ENCODE measurements at regions not wholly inside any gene's neighbourhood (a gene's known extent, or its start where the extent isn't known, plus 50 kb on each side); places are given as distances from the start of the nearest gene placed in this dataset.
"Not testable (repeated sequence)": the region's sequence is repeated elsewhere in the genome, so short reads cannot be mapped to it uniquely, and the experiment has no call there.

DNA sequence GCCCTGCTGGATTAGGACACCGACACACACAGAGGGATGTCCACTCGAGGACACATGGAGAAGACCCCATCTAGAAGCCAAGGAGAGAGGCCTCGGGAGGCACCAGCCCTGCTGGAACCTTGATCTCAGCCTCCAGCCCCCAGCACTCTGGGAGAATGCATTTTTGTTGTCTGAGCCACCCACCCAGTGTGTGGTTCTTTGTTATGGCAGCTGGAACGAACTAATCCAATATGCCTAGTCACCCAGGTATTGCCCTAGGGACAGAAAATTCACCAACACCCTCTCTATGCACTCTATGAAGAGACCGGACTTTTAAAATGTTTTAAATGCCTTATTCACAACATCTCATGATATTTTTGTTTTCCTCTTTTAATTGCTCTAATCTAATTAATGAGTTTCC lies 117.4 kb downstream of the CRYAA start:
- DNase-seq, result no peak

DNA sequence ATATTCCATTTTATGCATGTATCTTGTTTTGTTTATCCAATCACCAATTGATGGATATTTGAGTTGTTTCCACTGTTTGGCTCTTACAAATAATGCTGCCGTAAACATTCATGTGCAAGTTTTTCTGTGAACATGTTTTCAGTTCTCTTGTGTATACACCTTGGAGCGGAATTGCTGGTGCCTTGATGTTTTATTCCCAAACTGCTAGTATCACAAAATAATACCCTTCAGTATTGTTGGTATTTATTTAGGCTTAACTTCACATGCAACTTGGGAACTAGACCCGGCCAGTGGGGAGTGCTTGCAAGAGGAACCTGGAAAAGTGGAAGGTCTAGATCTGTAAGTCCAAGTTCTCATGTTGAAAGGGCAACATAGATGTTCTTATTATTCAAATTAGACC lies 115.9 kb downstream of the CRYAA start:
- DNase-seq, result no peak

DNA sequence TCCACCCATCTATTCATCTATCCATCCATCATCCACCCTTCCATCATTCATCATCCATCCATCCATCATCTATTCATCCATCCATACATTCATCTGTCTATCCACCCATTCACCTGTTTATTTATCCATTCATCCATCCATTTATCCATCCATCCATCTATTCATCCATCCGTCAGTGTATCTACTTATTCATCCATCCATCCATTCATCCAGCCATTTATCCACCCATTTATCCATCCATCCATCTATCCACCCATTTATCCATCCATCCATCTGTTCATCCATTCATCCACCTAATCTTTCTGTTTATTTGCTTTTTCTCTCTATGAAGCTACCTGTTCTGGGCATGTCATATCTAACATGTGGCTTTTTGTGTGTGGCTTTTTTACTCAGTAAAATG lies 115.4 kb downstream of the CRYAA start:
- DNase-seq, result no peak

DNA sequence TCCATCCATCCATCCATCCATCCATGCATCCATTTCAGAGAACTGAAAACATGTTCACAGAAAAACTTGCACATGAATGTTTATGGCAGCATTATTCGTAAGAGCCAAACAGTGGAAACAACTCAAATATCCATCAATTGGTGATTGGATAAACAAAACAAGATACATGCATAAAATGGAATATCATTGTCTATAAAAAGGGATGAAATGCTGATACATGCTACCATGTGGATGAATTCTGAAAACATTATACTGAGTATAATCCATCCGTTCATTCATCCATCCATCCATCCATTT lies 115.1 kb downstream of the CRYAA start:
- not testable (repeated sequence) for DNase-seq

DNA sequence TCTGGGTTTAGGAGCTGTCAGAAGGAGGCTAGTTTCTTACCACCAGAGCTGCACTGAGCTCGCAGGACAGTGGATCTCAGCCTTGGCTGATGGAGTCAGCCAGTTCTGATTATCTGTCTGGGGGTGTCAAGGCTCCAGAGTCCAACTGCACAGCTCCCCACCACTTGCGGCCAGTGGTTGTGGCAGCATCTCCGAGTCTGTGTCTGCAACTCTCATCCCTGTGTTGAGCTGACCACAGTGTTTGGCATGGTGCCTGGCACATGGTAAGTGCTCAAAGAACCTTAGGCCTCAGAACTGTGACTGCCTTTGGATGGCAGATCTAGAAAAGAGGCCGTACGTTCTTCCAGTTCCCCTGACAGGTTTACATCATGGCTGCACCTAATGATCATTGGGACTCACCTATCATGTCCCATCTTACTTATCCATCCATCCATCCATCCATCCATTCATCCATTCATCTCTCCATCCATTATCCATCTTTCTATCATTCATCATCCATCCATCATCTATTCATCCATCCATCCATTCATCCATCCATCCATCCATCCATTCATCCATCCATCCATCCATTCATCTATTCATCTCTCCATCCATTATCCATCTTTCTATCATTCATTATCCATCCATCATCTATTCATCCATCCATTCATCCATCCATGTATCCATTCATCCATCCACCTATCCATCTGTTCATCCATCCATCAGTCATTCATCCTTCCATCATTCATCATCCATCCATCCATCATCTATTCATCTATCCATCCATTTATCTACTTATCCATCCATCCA lies 114.5 kb downstream of the CRYAA start:
- DNase-seq, result no peak

DNA sequence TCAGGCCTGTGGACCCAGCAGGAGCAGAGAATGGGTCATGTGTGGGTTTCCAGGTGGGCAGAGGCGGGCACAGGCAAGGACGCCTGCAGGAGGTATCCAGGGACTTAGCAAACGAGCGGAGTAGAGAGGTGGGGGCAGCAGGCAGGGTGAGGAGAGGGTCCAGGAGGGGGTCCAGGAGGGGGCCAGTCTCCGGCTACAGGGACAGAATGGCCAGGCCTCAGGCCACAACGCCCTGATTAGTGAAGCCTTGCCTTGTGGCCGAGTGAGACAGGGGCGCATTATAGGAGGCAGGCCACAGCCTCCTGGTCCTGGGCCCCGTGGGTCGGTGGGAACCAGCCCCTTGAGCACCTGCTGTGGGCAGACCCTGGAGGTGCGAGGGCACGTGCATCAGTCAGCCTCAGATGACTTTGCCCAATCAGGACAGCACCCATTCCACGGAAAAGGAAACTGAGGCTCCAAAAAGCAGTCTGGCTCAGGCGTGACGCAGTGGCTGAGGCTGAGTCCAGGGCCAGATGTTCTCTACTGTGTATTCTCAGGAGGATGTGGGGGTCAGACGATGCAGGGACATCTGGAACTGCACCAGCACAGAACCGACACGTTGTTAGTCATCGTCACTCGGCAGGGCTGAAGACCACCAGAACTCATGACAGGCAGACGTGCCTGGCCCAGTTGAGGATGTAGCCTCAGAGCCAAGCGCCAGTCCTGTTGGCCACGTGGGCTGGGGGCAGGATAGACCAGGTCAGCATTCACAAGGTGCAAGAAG lies 113.7 kb downstream of the CRYAA start:
- no peak for DNase-seq

DNA sequence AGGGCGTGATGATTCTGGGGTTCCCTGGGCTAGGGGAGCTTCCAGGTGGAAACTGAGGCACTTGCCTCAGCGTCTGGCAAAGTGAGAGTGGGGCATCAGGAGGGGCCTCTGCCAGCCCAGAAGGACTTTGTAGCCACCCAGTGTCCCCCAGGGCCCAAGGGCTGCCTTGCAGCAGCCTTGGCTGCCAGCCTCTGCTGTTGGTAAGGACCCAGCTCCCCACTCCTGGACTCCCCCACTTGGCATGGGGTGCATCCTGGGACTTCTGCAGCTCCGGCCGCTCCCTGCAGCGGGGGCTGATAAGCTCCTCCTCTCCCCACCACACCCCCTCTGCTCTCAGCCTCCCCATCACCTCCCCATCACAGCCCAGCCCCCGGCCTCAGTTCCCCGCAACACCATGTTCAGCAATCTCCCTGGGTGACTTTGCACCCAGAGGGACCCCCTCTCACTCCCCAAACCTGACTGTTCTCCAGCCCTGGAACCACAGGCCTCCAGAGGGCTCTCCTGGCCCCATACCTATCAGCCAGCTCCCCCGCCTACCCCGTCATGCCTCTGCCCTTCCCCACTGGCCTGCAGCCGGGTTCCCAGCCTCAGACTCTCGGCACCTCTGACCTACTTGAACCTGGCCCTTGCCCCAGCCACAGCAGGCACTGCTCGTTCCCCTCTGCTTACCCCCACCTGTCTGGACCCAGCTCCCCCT lies 113.0 kb downstream of the CRYAA start:
- DNase-seq, result no peak

DNA sequence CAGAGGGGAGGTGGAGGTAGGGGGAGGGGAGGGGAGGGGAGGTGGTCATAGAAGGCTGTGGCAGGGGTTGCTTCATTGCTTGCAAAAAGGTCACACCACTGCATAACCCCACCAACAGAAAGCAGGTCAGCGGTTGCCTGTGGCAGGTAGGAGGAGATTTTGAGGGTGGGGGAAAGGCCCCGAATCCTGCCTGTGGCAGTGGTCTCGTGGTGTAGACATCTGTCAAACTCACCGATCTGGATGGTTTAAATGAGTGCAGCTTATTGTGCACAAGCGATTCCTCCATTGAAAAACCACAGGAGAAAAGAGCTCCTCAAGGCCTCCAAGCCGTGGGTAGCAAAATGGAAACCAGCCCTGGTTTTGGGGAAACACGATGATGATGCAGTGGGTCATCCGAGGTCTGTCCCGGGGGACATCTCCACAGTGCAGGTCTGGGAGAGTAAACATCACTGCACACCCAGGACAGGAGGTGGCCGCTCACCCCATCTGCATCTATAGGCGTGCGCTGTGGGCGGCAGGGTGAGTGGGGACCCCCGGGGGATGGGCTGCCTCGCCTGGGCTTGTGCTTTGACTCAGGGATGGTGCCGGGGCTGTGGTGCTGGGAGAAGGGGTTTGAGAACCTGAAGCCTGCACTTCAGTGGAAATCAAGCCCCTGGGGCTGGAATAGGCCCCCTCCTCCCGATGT lies 112.3 kb downstream of the CRYAA start:
- DNase-seq, result no peak

DNA sequence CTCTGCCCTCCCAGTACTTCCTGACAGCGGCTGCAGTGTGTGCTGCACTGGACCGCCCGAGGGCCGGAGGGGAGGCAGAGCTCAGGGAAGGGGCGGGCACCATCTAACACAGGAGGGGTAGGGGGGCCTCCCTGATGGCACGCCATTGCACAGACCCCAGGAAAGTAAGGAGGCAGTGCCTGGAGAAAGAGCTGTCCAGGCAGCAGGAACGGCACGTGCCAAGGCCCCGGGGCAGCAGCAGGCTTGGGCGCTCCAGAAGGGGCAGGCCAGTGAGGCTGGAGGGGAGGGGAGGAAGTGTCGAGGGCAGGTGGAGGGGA lies 110.7 kb downstream of the CRYAA start:
- no peak for DNase-seq

DNA sequence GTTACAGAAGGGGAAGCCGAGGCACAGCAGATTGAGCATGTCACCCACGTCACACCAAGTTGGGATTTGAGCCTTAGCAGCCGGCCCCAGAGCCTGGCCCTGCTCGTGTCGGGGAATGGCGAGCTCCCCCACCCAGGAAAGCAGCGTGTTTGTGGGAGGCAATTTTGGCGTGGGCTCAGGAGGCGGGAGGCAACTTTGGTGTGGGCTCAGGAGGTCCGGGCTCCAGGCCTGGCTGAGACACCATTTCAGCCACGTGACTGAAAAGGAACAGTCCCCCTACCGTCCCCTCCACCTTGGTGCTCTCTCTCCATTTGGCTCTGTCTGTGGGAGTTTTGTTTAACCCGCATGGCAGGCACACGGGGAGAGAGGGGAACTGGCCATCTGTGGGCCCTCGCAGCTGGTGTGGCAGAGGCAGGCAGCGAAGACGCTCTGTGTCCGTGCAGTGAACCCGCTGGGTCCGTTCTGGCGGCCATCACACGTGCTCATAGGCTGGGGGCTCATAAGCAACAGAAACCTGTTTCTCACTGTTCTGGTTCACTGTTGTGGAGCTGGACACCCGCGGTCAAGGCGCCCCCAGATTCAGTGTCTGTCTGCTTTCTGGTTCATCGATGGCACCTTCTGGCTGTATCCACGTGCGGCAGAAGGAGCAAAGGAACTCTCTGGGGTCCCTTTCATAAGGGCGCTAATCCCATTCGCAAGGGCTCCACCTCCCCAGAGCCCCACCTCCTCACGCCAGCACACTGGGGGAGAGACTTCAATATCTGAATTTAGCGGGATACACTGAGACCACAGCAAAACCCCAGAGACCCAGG lies 110.2 kb downstream of the CRYAA start:
- no peak for DNase-seq

DNA sequence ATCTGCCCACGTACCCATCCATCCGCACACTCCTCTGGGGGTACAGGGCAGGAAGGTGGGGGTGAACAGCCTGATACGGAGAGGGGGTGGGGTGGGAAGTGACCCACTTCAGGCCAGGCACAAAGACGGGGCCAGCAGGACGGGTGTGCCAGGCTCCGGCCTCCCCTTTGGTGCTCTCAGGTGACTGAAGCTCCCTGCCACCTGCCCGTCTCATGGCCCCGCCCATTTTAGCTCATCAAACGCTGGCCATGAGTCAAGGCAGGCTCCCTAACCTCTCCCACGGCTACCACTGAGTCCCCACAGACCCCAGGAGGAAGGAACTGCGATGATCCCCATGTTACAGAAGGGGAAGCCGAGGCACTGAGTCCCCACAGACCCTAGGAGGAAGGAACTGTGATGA lies 109.6 kb downstream of the CRYAA start:
- DNase-seq, result no peak

DNA sequence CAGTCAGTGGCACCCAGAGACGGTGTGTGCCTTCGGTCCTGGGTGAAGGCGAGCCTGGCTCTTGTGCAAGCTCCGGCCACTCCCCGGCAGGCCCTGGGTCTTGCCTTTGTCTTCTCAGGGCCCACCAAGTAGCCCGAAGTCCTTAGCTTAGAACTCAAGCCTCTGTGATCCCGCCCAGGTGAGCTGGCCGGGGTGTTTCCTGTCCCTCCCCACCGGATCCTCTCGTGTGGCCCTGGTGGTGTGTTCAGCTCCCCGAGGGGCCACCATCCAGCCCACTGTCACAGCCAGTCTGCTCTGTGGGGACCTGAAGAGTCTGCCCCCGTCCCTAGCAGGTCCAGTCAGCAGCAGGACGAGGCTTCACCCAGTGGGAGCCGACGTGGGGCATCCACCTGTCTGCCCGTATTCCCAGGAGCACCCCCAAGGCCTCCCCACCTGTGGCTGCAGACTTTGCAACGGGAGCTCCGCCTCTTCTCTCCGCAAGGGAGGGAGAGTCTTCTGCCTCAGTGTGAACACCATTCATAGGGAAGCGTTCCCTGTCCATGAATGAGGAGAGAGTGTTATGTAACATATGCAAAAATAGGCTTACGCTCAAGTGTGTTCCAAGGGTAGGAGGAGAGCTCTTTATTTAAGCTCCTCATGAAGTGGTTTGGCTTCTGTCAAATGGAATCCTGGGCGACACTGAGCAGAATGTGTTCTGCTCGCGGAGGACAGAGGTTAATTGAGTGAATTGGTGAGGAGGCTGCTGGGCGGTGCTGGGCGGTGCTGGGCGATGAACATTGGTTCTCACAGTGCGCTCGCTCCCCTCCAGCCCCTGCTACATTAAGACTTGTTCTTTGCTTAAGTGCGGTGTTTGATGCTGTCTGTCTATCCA lies 108.9 kb downstream of the CRYAA start:
- DNase-seq, result no peak

DNA sequence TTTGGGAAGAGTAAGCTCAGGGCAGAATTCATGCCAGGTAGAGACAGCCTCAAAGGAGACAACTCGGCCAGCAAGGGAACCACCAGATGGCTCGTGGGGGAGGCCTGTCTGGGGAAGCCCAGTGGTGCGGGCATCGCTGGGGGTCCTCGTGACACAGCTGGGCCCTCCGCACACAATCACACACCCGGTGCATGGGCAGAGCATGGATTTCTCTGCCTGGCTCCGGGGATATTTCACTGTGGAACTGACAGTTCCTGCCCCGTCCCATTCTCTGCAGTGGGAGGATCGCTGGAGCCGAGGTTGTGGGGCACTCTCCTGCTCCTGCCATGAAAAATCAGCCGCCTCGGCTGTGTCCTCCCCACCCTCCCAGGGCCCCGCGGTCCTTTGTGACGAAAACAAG lies 108.0 kb downstream of the CRYAA start:
- DNase-seq, result no peak

DNA sequence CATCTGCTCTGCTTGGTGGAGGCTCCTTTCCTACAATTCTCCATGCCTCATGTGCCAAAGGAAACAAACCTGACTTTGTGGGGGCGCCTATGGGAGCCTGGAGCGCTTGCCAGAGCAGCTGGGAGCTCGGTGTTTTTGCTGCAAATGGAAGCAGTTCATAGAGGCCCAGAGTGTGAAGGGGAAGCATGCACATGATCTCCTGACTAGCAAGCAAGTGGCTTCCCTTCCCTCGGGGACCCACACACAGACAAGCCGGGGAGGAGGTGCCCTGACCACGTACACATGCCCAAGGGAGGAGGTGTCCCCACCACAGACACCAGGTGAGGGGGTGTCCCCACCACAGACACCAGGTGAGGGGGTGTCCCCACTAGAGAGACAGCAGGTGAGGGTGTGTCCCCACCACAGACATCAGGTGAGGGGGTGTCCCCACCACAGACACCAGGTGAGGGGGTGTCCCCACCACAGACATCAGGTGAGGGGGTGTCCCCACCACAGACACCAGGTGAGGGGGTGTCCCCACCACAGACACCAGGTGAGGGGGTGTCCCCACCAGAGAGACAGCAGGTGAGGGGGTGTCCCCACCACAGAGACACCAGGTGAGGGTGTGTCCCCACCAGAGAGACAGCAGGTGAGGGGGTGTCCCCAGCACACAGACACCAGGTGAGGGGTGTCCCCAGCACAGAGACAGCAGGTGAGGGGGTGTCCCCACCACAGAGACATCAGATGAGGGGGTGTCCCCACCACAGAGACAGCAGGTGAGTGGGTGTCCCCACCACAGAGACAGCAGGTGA lies 106.8 kb downstream of the CRYAA start:
- DNase-seq, result no peak

DNA sequence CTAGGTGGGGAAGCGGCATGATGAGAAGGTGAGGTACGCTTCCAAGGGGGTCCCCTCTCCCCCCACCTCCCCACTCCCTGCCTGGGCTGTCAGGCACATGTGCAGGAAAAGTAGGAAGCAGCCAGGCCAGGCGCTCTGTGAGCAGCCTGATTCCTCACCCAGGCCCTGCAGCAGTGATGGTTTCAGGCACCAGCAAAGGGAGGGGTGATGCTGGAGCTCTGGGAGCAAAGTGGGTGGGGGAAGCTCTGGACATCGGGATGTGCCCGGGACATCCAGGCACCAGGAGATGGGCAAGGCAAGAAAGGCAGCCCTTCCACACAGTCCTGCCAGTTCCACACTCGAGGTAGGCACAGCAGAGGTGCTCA lies 106.1 kb downstream of the CRYAA start:
- no peak for DNase-seq

DNA sequence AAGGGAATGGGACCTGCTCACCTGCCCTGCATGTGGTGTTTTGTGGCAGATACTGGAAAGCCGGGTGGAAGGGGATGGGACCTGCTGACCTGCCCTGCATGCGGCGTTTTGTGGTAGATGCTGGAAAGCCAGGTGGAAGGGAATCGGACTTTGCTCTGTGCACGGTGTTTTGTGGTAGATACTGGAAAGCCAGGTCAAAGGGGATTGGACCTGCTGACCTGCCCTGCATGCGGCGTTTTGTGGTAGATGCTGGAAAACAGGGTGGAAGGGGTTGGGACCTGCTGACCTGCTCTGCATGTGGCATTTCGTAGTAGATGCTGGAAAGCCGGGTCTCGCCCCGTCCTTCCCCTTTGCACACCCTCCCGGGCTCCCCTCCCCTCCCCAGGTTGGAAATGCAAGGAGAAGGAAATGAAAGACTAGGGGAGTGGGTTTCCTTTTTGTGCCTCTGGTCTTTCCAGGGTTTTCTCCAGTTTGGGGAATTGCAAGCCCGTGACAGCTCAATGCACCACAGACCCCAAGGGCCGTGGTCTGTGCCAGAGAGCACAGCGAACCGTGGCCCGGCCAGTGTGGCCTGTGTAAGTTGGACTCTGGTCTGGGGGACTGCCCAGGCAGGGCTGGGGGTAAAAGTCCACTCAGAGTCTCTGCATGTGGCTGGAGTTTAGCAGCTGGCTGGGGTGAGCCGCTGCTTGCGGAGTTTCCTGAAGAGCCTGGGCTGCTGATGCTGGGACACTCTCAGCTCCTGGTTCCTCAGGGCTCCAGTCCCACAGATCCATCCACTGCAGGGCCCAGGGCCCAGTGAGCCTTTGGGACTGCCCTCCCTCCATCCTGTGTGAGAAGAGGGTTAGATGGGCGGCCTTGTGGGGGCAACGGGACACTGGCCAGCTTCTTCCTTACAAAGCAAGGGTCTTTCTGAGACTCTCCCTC lies 105.5 kb downstream of the CRYAA start:
- no peak for DNase-seq

DNA sequence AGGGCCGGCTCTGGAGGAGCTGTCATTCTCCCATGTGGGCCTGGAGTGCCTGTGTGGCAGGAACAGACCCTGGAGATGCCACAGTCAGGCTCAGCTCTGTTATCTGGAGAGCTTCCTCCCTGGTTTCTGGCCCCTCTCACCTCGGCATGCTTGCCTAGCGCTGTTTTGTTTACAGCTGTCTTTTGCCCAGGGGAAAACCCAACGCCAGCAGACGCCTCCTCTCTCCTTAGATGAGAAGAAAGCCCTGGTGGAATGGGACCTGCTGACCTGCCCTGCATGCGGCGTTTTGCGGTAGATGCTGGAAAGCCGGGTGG lies 104.9 kb downstream of the CRYAA start:
- no peak for DNase-seq

DNA sequence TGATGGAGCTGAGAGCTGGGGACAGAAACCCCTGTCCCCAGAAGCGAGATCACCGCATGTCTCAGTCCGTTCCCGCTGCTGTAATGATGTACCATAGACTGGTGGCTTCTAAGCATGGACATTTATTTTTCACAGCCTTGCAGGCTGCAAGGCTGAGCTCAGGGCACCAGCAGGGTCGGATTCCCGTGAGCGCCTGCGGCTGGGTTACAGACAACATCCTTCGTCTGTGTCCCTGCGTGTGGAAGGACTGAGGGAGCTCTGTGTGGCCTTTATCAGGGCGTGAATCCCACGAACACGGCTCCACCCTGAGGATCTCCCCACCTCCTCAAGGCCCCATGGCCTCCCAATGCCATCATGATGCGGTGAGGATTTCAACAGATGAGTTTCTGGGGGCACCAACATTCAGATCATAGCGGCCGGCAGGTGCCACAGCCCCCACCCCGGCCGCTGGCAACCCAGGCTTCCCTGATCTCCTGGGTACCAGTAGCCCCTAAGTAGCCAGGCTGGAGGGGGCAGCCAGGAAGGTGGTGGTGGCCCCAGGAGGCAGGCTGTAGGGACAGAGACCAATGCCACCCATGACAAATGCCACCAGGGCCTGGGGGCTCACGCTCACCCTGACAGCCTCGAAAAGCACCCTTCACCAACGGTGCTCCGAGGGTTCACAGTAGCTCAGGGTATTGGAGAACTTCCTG lies 104.4 kb downstream of the CRYAA start:
- DNase-seq, result no peak

DNA sequence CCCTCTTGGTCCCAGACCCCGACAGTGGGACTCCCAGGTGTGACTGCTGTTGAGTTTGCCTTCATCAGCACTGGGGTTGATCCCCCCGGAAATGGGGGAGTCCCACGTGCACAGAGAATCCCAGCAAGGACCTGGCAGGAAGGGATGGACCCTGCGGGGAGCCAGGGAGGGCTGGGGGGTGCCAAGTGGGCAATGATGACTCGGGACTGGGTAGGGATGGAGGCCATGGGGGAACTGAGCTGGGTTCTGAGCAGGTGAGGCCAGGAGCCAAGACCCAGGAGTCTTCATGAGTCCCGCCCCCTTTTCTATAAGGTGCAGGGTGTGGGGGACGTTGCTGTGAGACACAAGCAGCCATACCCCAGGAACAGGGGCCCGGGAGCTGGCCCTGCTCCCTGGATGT lies 103.8 kb downstream of the CRYAA start:
- no peak for DNase-seq
